ENCODE measurements at regions not wholly inside any gene's neighbourhood (a gene's known extent, or its start where the extent isn't known, plus 50 kb on each side); places are given as distances from the start of the nearest gene placed in this dataset.

DNA sequence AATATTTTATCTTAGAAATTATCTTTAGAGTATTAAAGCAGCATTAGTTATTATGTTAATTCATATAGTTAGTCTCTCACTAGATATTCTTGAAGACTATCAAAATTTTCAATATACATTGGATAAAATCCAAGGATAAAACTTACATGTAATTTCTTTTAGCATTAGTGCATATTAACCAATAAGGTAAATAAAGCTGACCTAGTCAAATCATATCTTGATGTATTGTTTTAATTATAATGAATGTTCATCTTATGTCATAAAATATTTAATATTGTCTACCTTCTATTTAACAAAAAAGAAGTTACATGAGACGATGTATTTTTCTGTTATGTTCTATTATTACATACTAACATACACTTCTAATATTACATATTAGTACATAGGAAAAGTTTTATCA lies 301.7 kb upstream of the DAB2 start:
- TF ChIP-seq, protein P1, sequence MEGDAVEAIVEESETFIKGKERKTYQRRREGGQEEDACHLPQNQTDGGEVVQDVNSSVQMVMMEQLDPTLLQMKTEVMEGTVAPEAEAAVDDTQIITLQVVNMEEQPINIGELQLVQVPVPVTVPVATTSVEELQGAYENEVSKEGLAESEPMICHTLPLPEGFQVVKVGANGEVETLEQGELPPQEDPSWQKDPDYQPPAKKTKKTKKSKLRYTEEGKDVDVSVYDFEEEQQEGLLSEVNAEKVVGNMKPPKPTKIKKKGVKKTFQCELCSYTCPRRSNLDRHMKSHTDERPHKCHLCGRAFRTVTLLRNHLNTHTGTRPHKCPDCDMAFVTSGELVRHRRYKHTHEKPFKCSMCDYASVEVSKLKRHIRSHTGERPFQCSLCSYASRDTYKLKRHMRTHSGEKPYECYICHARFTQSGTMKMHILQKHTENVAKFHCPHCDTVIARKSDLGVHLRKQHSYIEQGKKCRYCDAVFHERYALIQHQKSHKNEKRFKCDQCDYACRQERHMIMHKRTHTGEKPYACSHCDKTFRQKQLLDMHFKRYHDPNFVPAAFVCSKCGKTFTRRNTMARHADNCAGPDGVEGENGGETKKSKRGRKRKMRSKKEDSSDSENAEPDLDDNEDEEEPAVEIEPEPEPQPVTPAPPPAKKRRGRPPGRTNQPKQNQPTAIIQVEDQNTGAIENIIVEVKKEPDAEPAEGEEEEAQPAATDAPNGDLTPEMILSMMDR (IDR thresholded peaks at IDR 0.05) = no peak
- TF ChIP-seq POLR2A (IDR thresholded peaks at IDR 0.05) = no peak
